ENCODE measurements at regions not wholly inside any gene's neighbourhood (a gene's known extent, or its start where the extent isn't known, plus 50 kb on each side); places are given as distances from the start of the nearest gene placed in this dataset.
"Not testable (repeated sequence)": the region's sequence is repeated elsewhere in the genome, so short reads cannot be mapped to it uniquely, and the experiment has no call there.

- DNase-seq (ENCODE audit: low spot score): no peak
- no peak for TF ChIP-seq CTCF (IDR thresholded peaks at IDR 0.05; ENCODE audit: borderline replicate concordance, control extremely low read depth, extremely low read depth, insufficient read depth, missing control alignments)
- in situ Hi-C loops (cut with MboI; ENCODE audit: low sequenced_read_pairs, unreplicated experiment): no loop called here
These were observed 106.4 kb upstream of the CCNG1 start for GRCh38 chr5:163330723-163331668.

GRCh38 chr5:163336074-163336473, 101.3 kb upstream of the CCNG1 start:
- DNase-seq (ENCODE audit: low spot score); in situ Hi-C loops (cut with MboI; ENCODE audit: low sequenced_read_pairs, unreplicated experiment): not testable (repeated sequence)

GRCh38 chr5:163339148-163339547, 98.2 kb upstream of the CCNG1 start:
- in situ Hi-C loops (cut with MboI; ENCODE audit: low sequenced_read_pairs, unreplicated experiment): no loop called here
- TF ChIP-seq CTCF (IDR thresholded peaks at IDR 0.05; ENCODE audit: borderline replicate concordance, control extremely low read depth, extremely low read depth, insufficient read depth, missing control alignments): no peak
- no peak for DNase-seq (ENCODE audit: low spot score)

GRCh38 chr5:163340378-163340777, 97.0 kb upstream of the CCNG1 start:
- in situ Hi-C loops (cut with MboI; ENCODE audit: low sequenced_read_pairs, unreplicated experiment); DNase-seq (ENCODE audit: low spot score): not testable (repeated sequence)

GRCh38 chr5:163342306-163342705, 95.1 kb upstream of the CCNG1 start:
- no peak for DNase-seq (ENCODE audit: low spot score)
- in situ Hi-C loops (cut with MboI; ENCODE audit: low sequenced_read_pairs, unreplicated experiment): no loop called here
- no peak for TF ChIP-seq CTCF (IDR thresholded peaks at IDR 0.05; ENCODE audit: borderline replicate concordance, control extremely low read depth, extremely low read depth, insufficient read depth, missing control alignments)

GRCh38 chr5:163345216-163345615, 92.2 kb upstream of the CCNG1 start:
- in situ Hi-C loops (cut with MboI; ENCODE audit: low sequenced_read_pairs, unreplicated experiment): no loop called here
- TF ChIP-seq CTCF (IDR thresholded peaks at IDR 0.05; ENCODE audit: borderline replicate concordance, control extremely low read depth, extremely low read depth, insufficient read depth, missing control alignments): no peak

GRCh38 chr5:163347671-163348070, 89.7 kb upstream of the CCNG1 start:
- DNase-seq (ENCODE audit: low spot score): peak; percentile 70
- in situ Hi-C loops (cut with MboI; ENCODE audit: low sequenced_read_pairs, unreplicated experiment): no loop called here
- TF ChIP-seq CTCF (IDR thresholded peaks at IDR 0.05; ENCODE audit: borderline replicate concordance, control extremely low read depth, extremely low read depth, insufficient read depth, missing control alignments): peak; percentile 78

More at GRCh38 chr5:163345216-163345615, 92.2 kb upstream of the CCNG1 start:
- no peak for DNase-seq (ENCODE audit: low spot score)
